Parathyroid adenoma (tissue), 2 donors: ENCODE measurements at regions not wholly inside any gene's neighbourhood (a gene's known extent, or its start where the extent isn't known, plus 50 kb on each side); places are given as distances from the start of the nearest gene placed in this dataset.

ENCODE experiments used
- H2AFZ ChIP-seq: fragments of 300-600 bp; sonication (generic); one replicate; pipeline ENCODE4 v1.7.0; 2017; ENCODE audit warnings: antibody characterized with exemption, mild to moderate bottlenecking
- H3K27ac ChIP-seq: fragments of 300-600 bp; sonication (generic); one replicate; pipeline ENCODE4 v1.7.0; 2017
- H3K27me3 ChIP-seq: fragments of 300-600 bp; sonication (generic); one replicate; pipeline ENCODE4 v1.7.0; 2017; ENCODE audit warnings: low read length; ENCODE audit not compliant: control insufficient read depth, insufficient read depth
- H3K36me3 ChIP-seq: fragments of 300-600 bp; sonication (generic); one replicate; pipeline ENCODE4 v1.7.0; 2017; ENCODE audit warnings: low read length; ENCODE audit not compliant: control insufficient read depth, insufficient read depth
- H3K4me1 ChIP-seq: fragments of 300-600 bp; sonication (generic); one replicate; pipeline ENCODE4 v1.7.0; 2017; ENCODE audit warnings: control low read depth
- H3K4me2 ChIP-seq: fragments of 300-600 bp; sonication (generic); one replicate; pipeline ENCODE4 v1.7.0; 2017; ENCODE audit warnings: low read length
- H3K4me3 ChIP-seq: fragments of 300-600 bp; sonication (generic); one replicate; pipeline ENCODE4 v1.7.0; 2017; ENCODE audit warnings: low read depth, low read length
- H3K79me2 ChIP-seq: fragments of 300-600 bp; sonication (generic); one replicate; pipeline ENCODE4 v1.7.0; 2017; ENCODE audit warnings: control low read depth
- H3K9ac ChIP-seq: fragments of 300-600 bp; sonication (generic); one replicate; pipeline ENCODE4 v1.7.0; 2017; ENCODE audit warnings: mild to moderate bottlenecking
- H3K9me3 ChIP-seq: fragments of 300-600 bp; sonication (generic); one replicate; pipeline ENCODE4 v1.7.0; 2017; ENCODE audit warnings: low read length; ENCODE audit not compliant: control insufficient read depth
- CTCF ChIP-seq: fragments of 300-600 bp; sonication (generic); IDR thresholded peaks from one replicate; pipeline ENCODE4 v1.7.0; 2017; ENCODE audit warnings: antibody characterized with exemption, mild to moderate bottlenecking
- donor health status: primary hyperparathyroidism.

- Histone ChIP-seq H2AFZ (peak overlapping the region; percentile 69), H3K9ac (no peak overlapping the region), H3K4me1 (peaks cover 12% of the 10 kb centered on the region), H3K9me3 (no peaks in the 10 kb centered on the region), H3K79me2 (no peaks in the 10 kb centered on the region), H3K4me2 (no peak overlapping the region), H3K4me3 (no peak overlapping the region), H3K27me3 (no peaks in the 10 kb centered on the region), H3K27ac (no peak overlapping the region), H3K36me3 (no peaks in the 10 kb centered on the region)
- no peak for TF ChIP-seq CTCF
Observed at GRCh38 chr7:95682913-95683312, 86.6 kb upstream of the PDK4 start.

- Histone ChIP-seq H3K4me2 (no peak overlapping the region), H3K36me3 (no peaks in the 10 kb centered on the region), H3K9me3 (no peaks in the 10 kb centered on the region), H3K27me3 (no peaks in the 10 kb centered on the region), H2AFZ (peak overlapping the region; percentile 47), H3K4me3 (no peak overlapping the region), H3K4me1 (peaks cover 15% of the 10 kb centered on the region), H3K27ac (peak overlapping the region; percentile 6), H3K79me2 (no peaks in the 10 kb centered on the region), H3K9ac (no peak overlapping the region)
- no peak for TF ChIP-seq CTCF
Observed at GRCh38 chr7:95676691-95677090, 80.4 kb upstream of the PDK4 start.

- TF ChIP-seq CTCF: no peak
- Histone ChIP-seq H3K9me3 (no peaks in the 10 kb centered on the region), H3K27ac (no peak overlapping the region), H3K4me1 (peaks cover 15% of the 10 kb centered on the region), H3K79me2 (no peaks in the 10 kb centered on the region), H3K9ac (no peak overlapping the region), H3K4me2 (no peak overlapping the region), H2AFZ (no peak overlapping the region), H3K4me3 (no peak overlapping the region), H3K36me3 (no peaks in the 10 kb centered on the region), H3K27me3 (no peaks in the 10 kb centered on the region)
Observed at GRCh38 chr7:95675632-95676031, 79.3 kb upstream of the PDK4 start.

- Histone ChIP-seq H3K79me2 (no peaks in the 10 kb centered on the region), H3K4me1 (peaks cover 15% of the 10 kb centered on the region), H3K4me3 (no peak overlapping the region), H2AFZ (no peak overlapping the region), H3K36me3 (no peaks in the 10 kb centered on the region), H3K27me3 (no peaks in the 10 kb centered on the region), H3K9ac (no peak overlapping the region), H3K9me3 (no peaks in the 10 kb centered on the region), H3K27ac (no peak overlapping the region), H3K4me2 (no peak overlapping the region)
- no peak for TF ChIP-seq CTCF
Observed at GRCh38 chr7:95675016-95675415, 78.7 kb upstream of the PDK4 start.

- Histone ChIP-seq H3K9me3 (no peaks in the 10 kb centered on the region), H2AFZ (no peak overlapping the region), H3K9ac (no peak overlapping the region), H3K4me1 (peaks cover 15% of the 10 kb centered on the region), H3K4me2 (no peak overlapping the region), H3K27me3 (no peaks in the 10 kb centered on the region), H3K27ac (no peak overlapping the region), H3K79me2 (no peaks in the 10 kb centered on the region), H3K4me3 (no peak overlapping the region), H3K36me3 (no peaks in the 10 kb centered on the region)
- no peak for TF ChIP-seq CTCF
Observed at GRCh38 chr7:95674101-95674500, 77.8 kb upstream of the PDK4 start.
